ENCODE measurements at regions not wholly inside any gene's neighbourhood (a gene's known extent, or its start where the extent isn't known, plus 50 kb on each side); places are given as distances from the start of the nearest gene placed in this dataset.

DNA sequence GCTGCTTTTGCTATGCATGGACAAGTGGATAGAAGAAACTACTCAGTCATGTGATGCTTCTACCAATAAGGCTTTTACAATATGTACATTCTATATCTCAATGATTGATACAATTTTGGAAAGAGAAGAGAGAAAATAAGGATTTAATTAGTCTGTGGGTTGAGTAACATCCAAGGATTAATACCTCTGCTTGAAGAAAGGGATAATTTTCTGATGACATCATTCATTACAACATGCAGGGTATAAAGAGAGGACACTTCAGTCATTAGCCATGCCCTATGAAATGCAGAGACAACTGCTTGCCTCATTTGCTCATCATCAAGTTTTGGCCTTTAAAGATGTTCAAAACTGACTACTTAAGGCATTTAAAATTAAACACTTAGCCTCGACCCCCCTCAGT is 237.3 kb downstream of the AHR start:
- Histone ChIP-seq H3K79me2 (ENCODE audit: insufficient read depth, low read length) (no peaks in the 10 kb centered on the region), H3K4me2 (ENCODE audit: low read length) (no peak overlapping the region), H3K27me3 (ENCODE audit: insufficient read depth, low read length) (no peaks in the 10 kb centered on the region), H3K9me3 (ENCODE audit: control insufficient read depth in 1 of 2, insufficient read depth in 1 of 2, low read depth in 1 of 2, low read length in 2 of 2) (no peaks in the 10 kb centered on the region), H3K36me3 (ENCODE audit: control insufficient read depth in 1 of 2, insufficient read depth in 2 of 2, low read length in 2 of 2) (no peaks in the 10 kb centered on the region), H3K9ac (ENCODE audit: low read length) (no peak overlapping the region), H3K4me1 (ENCODE audit: control insufficient read depth in 1 of 2, insufficient read depth in 2 of 2, low read length in 2 of 2) (peaks cover 0 to 13% of the 10 kb centered on the region in 2 experiments; a peak in 1 of 4 replicates), H2AFZ (ENCODE audit: low read depth, low read length, poor library complexity, severe bottlenecking) (no peak overlapping the region), H3K27ac (ENCODE audit: low read depth, low read length) (no peak overlapping the region), H3K4me3 (replicated peaks in 1 of 2; ENCODE audit: low read depth in 1 of 2, low read length in 2 of 2) (no peak overlapping the region), H4K20me1 (ENCODE audit: insufficient read depth) (no peaks in the 10 kb centered on the region), H3K9me2 (ENCODE audit: insufficient read depth) (no peaks in the 10 kb centered on the region)
- ChIA-PET CTCF (no interaction called here), POLR2A (no interaction called here), RAD21 (ENCODE audit: low non-redundant PET in 1 of 2, low total read pairs in 2 of 2, uncharacterized antibody in 2 of 2, unreplicated experiment in 2 of 2) (no interaction called here)
- BruUV-seq (replicated peaks) = no TSS peak
- TF ChIP-seq YY1 (IDR thresholded peaks at IDR 0.05; ENCODE audit: extremely low read depth, insufficient replicate concordance, low read depth, low read length) = no peak
- no peak for TF ChIP-seq POLR2A (IDR thresholded peaks at IDR 0.05; ENCODE audit: borderline replicate concordance, extremely low read depth, insufficient read depth, insufficient read length)
- intact Hi-C loops (cut with micrococcal nuclease) = no loop called here
- ATAC-seq (no peak), DNase-seq (ENCODE audit: low read depth, low spot score) (no peak)

DNA sequence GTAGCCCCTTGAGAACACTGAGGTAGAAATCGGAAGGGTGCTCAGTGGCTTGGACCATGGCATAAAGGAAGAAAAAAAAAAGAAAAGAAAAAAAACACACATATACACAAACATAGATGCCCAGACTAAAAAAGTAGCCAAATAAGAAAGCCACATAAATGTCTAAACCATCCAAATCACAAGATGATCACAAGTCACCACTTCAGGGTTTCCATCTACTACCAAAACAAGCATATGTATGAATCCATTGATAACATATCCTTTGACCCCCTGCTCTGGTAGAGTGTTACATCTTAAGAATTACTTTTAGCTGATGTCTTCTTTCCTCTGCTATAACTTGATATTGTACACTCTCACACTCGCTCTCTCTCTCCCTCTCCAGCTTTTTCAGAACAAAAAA is 245.9 kb downstream of the AHR start:
- H3K4me1 ChIP-seq (ENCODE audit: control insufficient read depth in 1 of 2, insufficient read depth in 2 of 2, low read length in 2 of 2) = 0 out of 4 replicates have a peak, but pooled peaks cover 0 to 3% of the 10 kb centered on the region in 2 experiments
- H2AFZ ChIP-seq (ENCODE audit: low read depth, low read length, poor library complexity, severe bottlenecking) = no peak overlapping the region
- no peaks in the 10 kb centered on the region for H3K9me2 ChIP-seq (ENCODE audit: insufficient read depth)
- ChIA-PET POLR2A (no interaction called here), RAD21 (ENCODE audit: low non-redundant PET in 1 of 2, low total read pairs in 2 of 2, uncharacterized antibody in 2 of 2, unreplicated experiment in 2 of 2) (no interaction called here), CTCF (no interaction called here)
- H3K9ac ChIP-seq (ENCODE audit: low read length) = no peak overlapping the region
- BruUV-seq (replicated peaks) = no TSS peak
- H3K36me3 ChIP-seq (ENCODE audit: control insufficient read depth in 1 of 2, insufficient read depth in 2 of 2, low read length in 2 of 2) = no peaks in the 10 kb centered on the region
- DNase-seq (ENCODE audit: low read depth, low spot score) (no peak), ATAC-seq (no peak)
- H3K79me2 ChIP-seq (ENCODE audit: insufficient read depth, low read length) = no peaks in the 10 kb centered on the region
- TF ChIP-seq EGR1 (IDR thresholded peaks at IDR 0.05; ENCODE audit: low read depth) = no peak
- no peak for TF ChIP-seq ZNF274 (IDR thresholded peaks at IDR 0.05; ENCODE audit: low read depth, low read length)
- H3K27me3 ChIP-seq (ENCODE audit: insufficient read depth, low read length) = no peaks in the 10 kb centered on the region
- no peak overlapping the region for H3K4me2 ChIP-seq (ENCODE audit: low read length)
- H3K4me3 ChIP-seq (replicated peaks in 1 of 2; ENCODE audit: low read depth in 1 of 2, low read length in 2 of 2) = no peak overlapping the region
- H3K27ac ChIP-seq (ENCODE audit: low read depth, low read length) = no peak overlapping the region
- no peaks in the 10 kb centered on the region for H3K9me3 ChIP-seq (ENCODE audit: control insufficient read depth in 1 of 2, insufficient read depth in 1 of 2, low read depth in 1 of 2, low read length in 2 of 2)
- intact Hi-C loops (cut with micrococcal nuclease) = no loop called here
- no peaks in the 10 kb centered on the region for H4K20me1 ChIP-seq (ENCODE audit: insufficient read depth)
